ENCODE measurements at regions not wholly inside any gene's neighbourhood (a gene's known extent, or its start where the extent isn't known, plus 50 kb on each side); places are given as distances from the start of the nearest gene placed in this dataset.
"Not testable (repeated sequence)": the region's sequence is repeated elsewhere in the genome, so short reads cannot be mapped to it uniquely, and the experiment has no call there.

DNA sequence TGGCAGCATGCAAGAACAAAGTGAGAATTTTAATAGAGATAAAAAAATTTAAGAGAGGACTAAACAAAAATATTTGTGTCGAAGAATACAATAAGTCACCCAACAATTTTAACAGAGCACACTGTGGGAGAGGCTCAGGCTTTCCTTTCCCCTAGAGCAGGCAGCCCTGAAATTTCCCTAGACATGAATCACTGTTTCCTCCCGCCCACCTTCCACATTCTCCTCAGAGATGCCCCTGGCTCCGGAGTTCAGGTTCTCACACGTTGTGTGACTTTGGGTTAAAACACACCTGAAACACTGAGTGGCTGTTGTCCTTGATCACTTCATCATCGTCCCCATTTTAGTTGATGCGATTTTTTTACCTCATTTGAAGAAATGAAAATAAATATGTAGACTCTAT lies 1231.1 kb downstream of the TMEM121 start:
- H4K91ac ChIP-seq (ENCODE audit: low read depth, low read length); DNase-seq; H2BK12ac ChIP-seq (ENCODE audit: low read length); H3K4me2 ChIP-seq (ENCODE audit: low read length); H3K79me1 ChIP-seq (ENCODE audit: low read length); H4K8ac ChIP-seq (ENCODE audit: low read depth, low read length); H3K27ac ChIP-seq (ENCODE audit: low read depth, low read length); H4K12ac ChIP-seq (ENCODE audit: low read depth, low read length); H2BK120ac ChIP-seq (ENCODE audit: insufficient read depth, low read length, poor library complexity); H3K9ac ChIP-seq (ENCODE audit: low read length); H2AK5ac ChIP-seq (ENCODE audit: low read length); H3K9me3 ChIP-seq (ENCODE audit: insufficient read depth, low read depth, low read length); H3K4ac ChIP-seq (ENCODE audit: low read depth, low read length); H3K79me2 ChIP-seq (ENCODE audit: control insufficient read depth, insufficient read depth, low read length, poor library complexity); H3K36me3 ChIP-seq (ENCODE audit: control insufficient read depth in 1 of 2, insufficient read depth in 2 of 2, low read length in 2 of 2); H3K4me1 ChIP-seq (ENCODE audit: control insufficient read depth in 1 of 2, insufficient read depth in 2 of 2, low read length in 2 of 2); H3K27me3 ChIP-seq (ENCODE audit: insufficient read depth, low read length); H2BK5ac ChIP-seq (ENCODE audit: low read depth, low read length, poor library complexity); H3K4me3 ChIP-seq (ENCODE audit: low read depth, low read length); H3K23ac ChIP-seq (ENCODE audit: low read length); H2AFZ ChIP-seq (ENCODE audit: insufficient read depth, low read length, poor library complexity); H3K14ac ChIP-seq (ENCODE audit: low read length); H3K18ac ChIP-seq (ENCODE audit: low read length): not testable (repeated sequence)
- WGBS (ENCODE audit: extremely low coverage, insufficient coverage, insufficient read length), result no CpG with 5 or more reads among the region's 6 CpGs

GRCh38 chr14:106761886-106762816 lies 1235.8 kb downstream of the TMEM121 start:
- H2AK5ac ChIP-seq (ENCODE audit: low read length); H2AFZ ChIP-seq (ENCODE audit: insufficient read depth, low read length, poor library complexity); H3K79me1 ChIP-seq (ENCODE audit: low read length); H3K27ac ChIP-seq (ENCODE audit: low read depth, low read length); H3K4me3 ChIP-seq (ENCODE audit: low read depth, low read length); H3K4ac ChIP-seq (ENCODE audit: low read depth, low read length); H4K8ac ChIP-seq (ENCODE audit: low read depth, low read length); H3K23ac ChIP-seq (ENCODE audit: low read length); H3K4me2 ChIP-seq (ENCODE audit: low read length); H3K79me2 ChIP-seq (ENCODE audit: control insufficient read depth, insufficient read depth, low read length, poor library complexity); H4K91ac ChIP-seq (ENCODE audit: low read depth, low read length); H3K18ac ChIP-seq (ENCODE audit: low read length); H3K9me3 ChIP-seq (ENCODE audit: insufficient read depth, low read depth, low read length); H2BK120ac ChIP-seq (ENCODE audit: insufficient read depth, low read length, poor library complexity); H3K27me3 ChIP-seq (ENCODE audit: insufficient read depth, low read length); H4K12ac ChIP-seq (ENCODE audit: low read depth, low read length); H3K14ac ChIP-seq (ENCODE audit: low read length); H3K9ac ChIP-seq (ENCODE audit: low read length); H3K4me1 ChIP-seq (ENCODE audit: control insufficient read depth in 1 of 2, insufficient read depth in 2 of 2, low read length in 2 of 2); H2BK5ac ChIP-seq (ENCODE audit: low read depth, low read length, poor library complexity); H3K36me3 ChIP-seq (ENCODE audit: control insufficient read depth in 1 of 2, insufficient read depth in 2 of 2, low read length in 2 of 2); H2BK12ac ChIP-seq (ENCODE audit: low read length); DNase-seq: not testable (repeated sequence)
- no CpG with 5 or more reads among the region's 15 CpGs for WGBS (ENCODE audit: extremely low coverage, insufficient coverage, insufficient read length)

DNA sequence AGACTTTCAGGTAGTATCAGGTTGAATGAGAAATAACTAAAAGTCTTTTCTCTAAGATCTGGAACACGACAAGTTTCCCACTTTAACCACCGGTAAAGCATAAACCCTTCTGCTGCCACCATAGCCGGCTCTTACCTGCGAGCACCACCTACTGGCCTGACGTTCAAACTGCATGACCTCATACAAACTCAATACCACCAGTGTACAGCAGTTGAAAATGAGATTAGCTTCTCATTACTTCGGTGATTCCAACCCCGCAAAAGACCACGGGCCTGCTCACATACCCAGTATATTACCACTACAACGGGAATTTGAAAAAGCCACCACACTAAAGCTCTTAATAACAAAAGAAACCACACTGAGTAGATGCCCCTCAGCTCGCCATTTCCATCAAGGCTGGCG lies 1238.6 kb downstream of the TMEM121 start:
- H3K4me2 ChIP-seq (ENCODE audit: low read length); H3K9me3 ChIP-seq (ENCODE audit: insufficient read depth, low read depth, low read length); H2BK120ac ChIP-seq (ENCODE audit: insufficient read depth, low read length, poor library complexity); H3K23ac ChIP-seq (ENCODE audit: low read length); H3K36me3 ChIP-seq (ENCODE audit: control insufficient read depth in 1 of 2, insufficient read depth in 2 of 2, low read length in 2 of 2); H3K9ac ChIP-seq (ENCODE audit: low read length); H3K79me2 ChIP-seq (ENCODE audit: control insufficient read depth, insufficient read depth, low read length, poor library complexity); H3K4me1 ChIP-seq (ENCODE audit: control insufficient read depth in 1 of 2, insufficient read depth in 2 of 2, low read length in 2 of 2); H3K18ac ChIP-seq (ENCODE audit: low read length); H4K91ac ChIP-seq (ENCODE audit: low read depth, low read length); H2AK5ac ChIP-seq (ENCODE audit: low read length); H3K4me3 ChIP-seq (ENCODE audit: low read depth, low read length); H3K4ac ChIP-seq (ENCODE audit: low read depth, low read length); H3K14ac ChIP-seq (ENCODE audit: low read length); H3K27me3 ChIP-seq (ENCODE audit: insufficient read depth, low read length); H4K12ac ChIP-seq (ENCODE audit: low read depth, low read length); H2AFZ ChIP-seq (ENCODE audit: insufficient read depth, low read length, poor library complexity); H2BK5ac ChIP-seq (ENCODE audit: low read depth, low read length, poor library complexity); H4K8ac ChIP-seq (ENCODE audit: low read depth, low read length); H3K27ac ChIP-seq (ENCODE audit: low read depth, low read length); H2BK12ac ChIP-seq (ENCODE audit: low read length); H3K79me1 ChIP-seq (ENCODE audit: low read length): not testable (repeated sequence)
- no CpG with 5 or more reads among the region's 11 CpGs for WGBS (ENCODE audit: extremely low coverage, insufficient coverage, insufficient read length)
- DNase-seq, result peak in 1 of 2 donors; percentile 22

GRCh38 chr14:106766145-106766544 lies 1239.8 kb downstream of the TMEM121 start:
- Histone ChIP-seq H4K12ac (ENCODE audit: low read depth, low read length) (no peak overlapping the region), H2AK5ac (ENCODE audit: low read length) (no peak overlapping the region), H3K4ac (ENCODE audit: low read depth, low read length) (no peak overlapping the region), H3K79me2 (ENCODE audit: control insufficient read depth, insufficient read depth, low read length, poor library complexity) (no peaks in the 10 kb centered on the region), H3K79me1 (ENCODE audit: low read length) (no peaks in the 10 kb centered on the region), H3K27me3 (ENCODE audit: insufficient read depth, low read length) (no peaks in the 10 kb centered on the region), H2BK5ac (ENCODE audit: low read depth, low read length, poor library complexity) (no peak overlapping the region), H3K4me3 (ENCODE audit: low read depth, low read length) (no peak overlapping the region), H3K18ac (ENCODE audit: low read length) (no peak overlapping the region), H2BK12ac (ENCODE audit: low read length) (no peak overlapping the region), H3K27ac (ENCODE audit: low read depth, low read length) (no peak overlapping the region), H4K91ac (ENCODE audit: low read depth, low read length) (no peak overlapping the region), H3K4me1 (ENCODE audit: control insufficient read depth in 1 of 2, insufficient read depth in 2 of 2, low read length in 2 of 2) (no peaks in the 10 kb centered on the region), H3K9ac (ENCODE audit: low read length) (no peak overlapping the region), H2BK120ac (ENCODE audit: insufficient read depth, low read length, poor library complexity) (no peak overlapping the region), H2AFZ (ENCODE audit: insufficient read depth, low read length, poor library complexity) (no peak overlapping the region), H3K14ac (ENCODE audit: low read length) (no peak overlapping the region), H3K36me3 (ENCODE audit: control insufficient read depth in 1 of 2, insufficient read depth in 2 of 2, low read length in 2 of 2) (no peaks in the 10 kb centered on the region), H3K4me2 (ENCODE audit: low read length) (no peak overlapping the region), H4K8ac (ENCODE audit: low read depth, low read length) (no peak overlapping the region), H3K9me3 (ENCODE audit: insufficient read depth, low read depth, low read length) (peaks cover 2% of the 10 kb centered on the region), H3K23ac (ENCODE audit: low read length) (no peak overlapping the region)
- no peak for DNase-seq
- no CpG with 5 or more reads among the region's 3 CpGs for WGBS (ENCODE audit: extremely low coverage, insufficient coverage, insufficient read length)
